ENCODE measurements at regions not wholly inside any gene's neighbourhood (a gene's known extent, or its start where the extent isn't known, plus 50 kb on each side); places are given as distances from the start of the nearest gene placed in this dataset.

DNA sequence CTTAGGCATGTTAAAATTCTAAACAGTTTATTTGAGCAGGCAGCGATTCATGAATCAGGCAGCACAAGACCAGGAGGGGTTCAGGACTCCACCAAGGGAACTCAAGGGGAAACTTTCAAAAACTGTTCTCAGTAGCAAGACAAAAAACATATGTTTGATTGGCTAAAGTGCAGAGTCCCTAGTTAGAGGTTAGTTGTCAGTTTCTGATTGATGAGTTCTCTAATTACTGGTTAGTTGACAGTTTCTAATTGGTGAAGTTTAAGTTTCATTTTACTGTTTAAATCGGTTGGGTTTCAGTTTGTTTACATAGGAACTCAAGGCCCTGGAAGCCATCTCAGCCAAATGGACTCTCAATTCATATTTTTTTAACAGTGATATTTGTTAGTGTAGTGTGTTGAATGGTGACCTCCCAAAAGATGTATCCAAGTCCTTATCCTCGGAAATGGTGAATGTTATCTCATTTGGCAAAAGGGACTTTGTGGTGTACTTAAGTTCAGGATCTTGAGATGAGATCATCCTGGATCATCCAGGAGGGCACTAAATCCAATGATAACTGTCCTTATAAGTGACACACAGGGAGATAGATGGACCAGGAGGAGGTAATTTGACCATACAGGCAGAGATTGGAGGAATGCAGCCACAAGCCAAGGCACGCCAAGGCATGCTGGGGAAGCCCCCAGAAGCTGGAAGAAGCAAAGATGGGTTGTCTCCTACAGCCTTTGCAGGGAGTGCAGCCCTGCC is 219.2 kb upstream of the RAI14 start:
- dilution Hi-C loops (cut with MboI; ENCODE audit: extremely low pct_ligation_motif_present, low sequenced_read_pairs) (no loop called here), intact Hi-C loops (cut with micrococcal nuclease) (no loop called here)
- H4K20me1 ChIP-seq (replicated peaks; ENCODE audit: control insufficient read depth, extremely low read depth, insufficient read depth, low read length) = no peaks in the 10 kb centered on the region
- FAIRE-seq (no peak), DNase-seq (ENCODE audit: low read depth, low spot score) (no peak)
- no TSS peak for BruUV-seq (replicated peaks)
- no peaks in the 10 kb centered on the region for H3K36me3 ChIP-seq (ENCODE audit: control insufficient read depth in 2 of 2, extremely low read depth in 1 of 2, insufficient read depth in 2 of 2, low read length in 2 of 2)
- H3K4me1 ChIP-seq (ENCODE audit: control insufficient read depth, extremely low read depth, insufficient read depth, low read length) = no peaks in the 10 kb centered on the region
- H3K4me2 ChIP-seq (ENCODE audit: insufficient read depth, low read length) = no peak overlapping the region
- no peak overlapping the region for H2AFZ ChIP-seq (ENCODE audit: low read depth, low read length)
- H3K9me3 ChIP-seq (replicated peaks; ENCODE audit: control insufficient read depth, insufficient read depth, low read length) = no peaks in the 10 kb centered on the region
- H3K27ac ChIP-seq (ENCODE audit: insufficient read depth, low read depth, low read length) = no peak overlapping the region
- POLR2A ChIA-PET = no interaction called here
- no peaks in the 10 kb centered on the region for H3K27me3 ChIP-seq (ENCODE audit: control insufficient read depth in 2 of 2, insufficient read depth in 2 of 2, low read length in 2 of 2)
- no peak overlapping the region for H3K9ac ChIP-seq (replicated peaks; ENCODE audit: extremely low read depth, insufficient read depth, low read length)
- no peak overlapping the region for H3K4me3 ChIP-seq (replicated peaks in 1 of 3; ENCODE audit: insufficient read depth in 1 of 3, low read depth in 1 of 3, low read length in 3 of 3)
- no peaks in the 10 kb centered on the region for H3K9me1 ChIP-seq (replicated peaks; ENCODE audit: control insufficient read depth, extremely low read depth, insufficient read depth, low read length)
- CTCF ChIA-PET = no interaction called here
- no peak for TF ChIP-seq JUN (IDR thresholded peaks at IDR 0.05; ENCODE audit: borderline replicate concordance, insufficient read depth, insufficient read length, low read depth)
- TF ChIP-seq POLR2A (IDR thresholded peaks at IDR 0.05; ENCODE audit: low read depth, low read length) = no peak
- TF ChIP-seq MYC (IDR thresholded peaks at IDR 0.05; ENCODE audit: low read depth, low read length) = no peak
- TF ChIP-seq CTCF (IDR thresholded peaks at IDR 0.05; ENCODE audit: extremely low read depth in 1 of 2, insufficient read depth in 1 of 2, low read depth in 1 of 2, low read length in 2 of 2) = no peak
- no peak for TF ChIP-seq FOS (IDR thresholded peaks at IDR 0.05; ENCODE audit: borderline replicate concordance, insufficient read depth, low read length)
- TF ChIP-seq POLR2AphosphoS5 (IDR thresholded peaks at IDR 0.05; ENCODE audit: insufficient read depth, low read depth, low read length) = no peak
- TF ChIP-seq EZH2 (IDR thresholded peaks at IDR 0.05; ENCODE audit: borderline replicate concordance, low read depth, low read length, severe bottlenecking) = no peak
- TF ChIP-seq GATA2 (IDR thresholded peaks at IDR 0.05; ENCODE audit: insufficient read depth, insufficient read length, low read depth, low read length) = no peak
- no peak for TF ChIP-seq MAX (IDR thresholded peaks at IDR 0.05; ENCODE audit: insufficient read depth, insufficient read length)
- no peaks in the 10 kb centered on the region for H3K79me2 ChIP-seq (ENCODE audit: control insufficient read depth, insufficient read depth, low read length)
